ENCODE measurements at regions not wholly inside any gene's neighbourhood (a gene's known extent, or its start where the extent isn't known, plus 50 kb on each side); places are given as distances from the start of the nearest gene placed in this dataset.
"Not testable (repeated sequence)": the region's sequence is repeated elsewhere in the genome, so short reads cannot be mapped to it uniquely, and the experiment has no call there.

GRCh38 chr1:234768171-234768568 is 158.2 kb upstream of the IRF2BP2 start:
- DNase-seq: no peak

GRCh38 chr1:234765672-234766071 is 155.7 kb upstream of the IRF2BP2 start:
- no peak for DNase-seq

GRCh38 chr1:234765181-234765580 is 155.2 kb upstream of the IRF2BP2 start:
- DNase-seq: no peak

DNA sequence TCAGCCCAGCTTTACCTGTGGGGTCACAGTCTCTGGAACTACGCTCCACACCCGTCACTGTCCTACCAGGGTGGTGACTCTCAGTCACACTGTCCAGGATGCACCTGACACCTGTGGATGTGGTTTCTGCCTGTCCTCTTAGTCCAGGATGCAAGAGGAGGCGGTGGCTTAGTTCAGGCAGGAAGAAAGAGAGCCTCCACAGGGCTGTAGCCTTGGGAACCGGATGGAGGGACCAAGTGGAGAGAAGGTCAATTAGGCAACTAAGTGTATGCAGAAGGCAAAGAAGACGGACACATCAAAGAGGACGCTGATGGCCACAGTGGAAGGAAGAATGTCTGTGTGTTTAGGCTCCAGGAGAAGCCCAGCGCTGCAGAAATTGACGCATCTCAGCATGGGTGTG is 153.9 kb upstream of the IRF2BP2 start:
- no peak for DNase-seq

DNA sequence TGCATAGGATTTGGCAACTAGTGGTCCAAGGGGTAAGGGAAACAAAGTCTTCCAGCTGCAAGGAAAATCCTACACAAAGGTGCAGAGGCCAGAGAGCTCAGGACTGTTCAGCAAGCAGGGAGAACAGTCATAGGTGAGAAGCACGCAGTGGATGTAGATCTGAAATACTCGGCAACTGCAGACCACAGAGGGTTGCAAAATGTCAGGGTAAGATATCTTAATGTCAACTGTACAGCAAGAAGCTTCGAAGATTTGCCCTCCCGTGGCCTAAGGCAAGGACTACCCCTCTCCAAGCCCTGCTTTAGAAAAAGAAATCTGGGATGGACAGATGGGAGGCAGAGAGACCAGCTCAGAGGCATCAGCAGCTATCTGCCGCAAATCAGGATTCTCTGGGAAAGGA is 153.4 kb upstream of the IRF2BP2 start:
- no peak for DNase-seq

DNA sequence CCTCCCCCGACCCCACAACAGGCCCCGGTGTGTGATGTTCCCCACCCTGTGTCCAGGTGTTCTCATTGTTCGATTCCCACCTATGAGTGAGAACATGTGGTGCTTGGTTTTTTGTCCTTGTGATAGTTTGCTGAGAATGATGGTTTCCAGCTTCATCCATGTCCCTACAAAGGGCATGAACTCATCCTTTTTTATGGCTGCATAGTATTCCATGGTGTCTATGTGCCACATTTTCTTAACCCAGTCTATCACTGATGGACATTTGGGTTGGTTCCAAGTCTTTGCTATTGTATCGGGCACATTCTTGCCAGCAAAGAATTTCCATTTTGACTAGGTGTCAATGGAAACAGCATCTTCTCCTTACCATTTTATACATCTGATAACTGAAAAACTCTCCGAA is 152.1 kb upstream of the IRF2BP2 start:
- not testable (repeated sequence) for DNase-seq

DNA sequence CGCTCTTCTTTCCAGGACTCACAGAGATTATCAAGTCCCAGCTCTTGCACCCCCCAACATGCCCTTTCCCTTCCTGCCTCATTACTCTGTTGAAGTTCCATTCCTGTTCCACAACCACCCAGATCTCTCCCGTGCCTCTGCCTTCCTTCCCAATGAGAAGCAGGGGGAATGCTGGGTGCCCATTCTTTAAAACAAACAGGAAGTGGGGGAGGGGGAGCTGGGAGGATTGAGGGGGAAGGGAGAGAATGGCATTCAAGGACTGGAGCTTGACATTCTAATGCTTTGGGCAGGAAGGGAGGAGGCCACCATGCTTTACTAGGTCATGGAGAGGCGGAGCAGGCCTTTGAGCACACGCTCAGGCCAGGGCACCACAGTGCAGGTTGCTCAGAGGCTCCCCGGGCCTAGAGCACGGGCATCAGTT is 150.3 kb upstream of the IRF2BP2 start:
- DNase-seq: no peak

- no peak for DNase-seq
Measured at GRCh38 chr1:234759888-234760287, 149.9 kb upstream of the IRF2BP2 start.

GRCh38 chr1:234758851-234759250 is 148.9 kb upstream of the IRF2BP2 start:
- DNase-seq: no peak

DNA sequence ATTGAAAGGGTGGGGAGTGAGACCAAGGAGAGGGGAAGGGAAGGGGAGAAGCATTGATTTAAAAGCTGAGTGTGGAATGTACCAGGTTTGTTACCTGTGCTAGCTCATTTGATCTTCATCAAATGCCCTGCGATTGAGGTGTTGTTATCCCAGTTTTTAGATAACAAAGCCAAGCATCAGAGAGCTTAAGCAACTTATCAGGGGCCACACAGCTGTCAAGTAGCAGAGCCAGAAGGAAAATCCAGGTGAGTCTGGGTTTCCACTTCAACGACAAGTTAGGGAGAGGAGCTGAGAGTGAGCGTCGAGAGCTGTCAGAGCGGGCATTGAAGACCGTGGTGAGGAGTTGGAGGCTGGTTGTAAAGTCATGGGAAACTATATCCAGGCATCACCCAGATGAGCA is 146.9 kb upstream of the IRF2BP2 start:
- DNase-seq: no peak

DNA sequence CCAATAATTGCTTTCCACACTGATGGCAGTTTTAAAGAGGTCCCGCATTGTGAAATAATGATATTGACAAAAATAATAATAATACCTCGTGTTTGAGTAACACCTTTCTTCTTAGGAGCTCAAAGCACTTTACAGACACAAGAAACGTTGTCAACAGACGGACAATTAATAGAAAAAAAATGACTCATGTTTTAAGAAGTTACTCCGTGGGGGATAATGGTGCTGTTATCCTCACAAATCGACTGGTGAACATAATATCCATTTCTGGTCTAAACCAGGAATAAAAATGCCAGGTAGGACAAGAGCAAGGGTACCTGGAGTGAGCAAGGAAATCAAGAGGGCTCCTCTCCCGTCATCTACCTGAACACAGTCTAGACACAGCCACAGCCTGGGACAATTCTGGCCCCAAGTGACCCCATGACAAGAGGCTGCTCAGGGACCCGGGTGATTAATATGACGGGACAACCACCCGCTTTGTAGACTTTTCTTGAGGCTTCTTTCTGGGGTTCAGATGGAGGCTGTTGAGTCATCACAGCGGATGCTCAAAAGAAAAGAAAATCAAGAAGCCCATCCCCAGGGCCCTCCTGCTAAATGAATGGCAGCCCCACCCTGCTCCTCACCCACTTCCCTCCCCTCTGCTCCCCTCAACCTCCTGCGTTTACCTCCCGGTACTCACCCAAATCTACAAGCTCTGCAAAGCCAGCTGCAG is 146.2 kb upstream of the IRF2BP2 start:
- DNase-seq: no peak

DNA sequence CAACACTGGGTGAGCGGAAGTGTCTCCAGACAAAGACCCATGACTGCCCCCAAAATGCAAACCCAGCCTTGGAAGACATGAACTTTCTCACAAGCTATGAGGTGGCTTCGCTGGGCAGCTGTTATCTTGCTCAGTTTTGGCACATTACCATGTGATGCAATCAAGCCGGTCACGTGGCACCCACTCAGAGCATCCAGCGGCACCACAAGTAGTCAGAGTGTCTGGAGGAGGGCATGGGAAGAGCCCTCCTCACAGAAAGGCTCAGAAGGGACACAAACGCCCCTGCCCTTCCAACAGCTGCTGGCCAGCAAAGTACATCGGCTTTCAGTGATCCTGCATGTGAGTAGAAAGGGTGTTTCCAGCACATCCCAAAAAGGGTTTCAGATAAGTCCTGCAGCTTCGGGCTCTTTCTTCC is 145.5 kb upstream of the IRF2BP2 start:
- peak in 2 of 3 donors; percentile 57 to 61 for DNase-seq

GRCh38 chr1:234753979-234754378 is 144.0 kb upstream of the IRF2BP2 start:
- no peak for DNase-seq

- no peak for DNase-seq
Measured at GRCh38 chr1:234752927-234753326, 142.9 kb upstream of the IRF2BP2 start.

- DNase-seq: no peak
Measured at GRCh38 chr1:234751678-234752077, 141.7 kb upstream of the IRF2BP2 start.

DNA sequence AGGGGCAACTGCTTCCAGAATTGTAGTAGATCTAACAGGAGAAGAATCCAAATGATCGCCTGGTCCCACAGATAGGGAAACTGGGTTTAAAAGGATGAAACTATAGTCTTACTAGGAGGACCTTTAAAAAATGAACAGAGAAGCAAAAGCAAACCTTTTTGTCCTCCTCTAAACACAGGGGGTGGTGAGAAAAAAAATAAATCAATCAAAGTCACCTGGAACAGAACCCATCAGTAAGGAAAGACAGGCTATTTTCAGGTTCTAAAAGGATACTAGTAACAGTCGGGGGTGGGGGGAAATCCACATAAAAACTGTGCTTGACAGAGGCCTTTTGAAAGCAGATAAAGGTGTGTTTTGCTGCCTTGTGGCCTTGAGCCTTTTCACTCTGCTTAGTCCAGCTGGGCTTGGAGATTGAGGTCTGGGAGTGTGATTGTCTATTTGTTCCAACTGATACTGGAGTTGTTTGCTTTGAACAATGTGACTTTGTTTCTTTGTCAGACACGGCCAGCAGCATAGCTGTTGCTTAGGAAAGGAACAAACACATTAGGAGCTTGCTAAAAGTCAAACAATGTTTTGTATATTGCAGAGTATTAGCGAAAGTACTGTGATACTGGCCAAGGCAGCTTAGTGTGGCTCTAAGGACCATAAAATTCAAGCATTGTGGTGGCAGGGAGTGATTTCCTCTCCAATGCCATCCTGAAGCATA is 141.1 kb upstream of the IRF2BP2 start:
- DNase-seq: no peak

GRCh38 chr1:234748713-234749112 is 138.7 kb upstream of the IRF2BP2 start:
- no peak for DNase-seq

DNA sequence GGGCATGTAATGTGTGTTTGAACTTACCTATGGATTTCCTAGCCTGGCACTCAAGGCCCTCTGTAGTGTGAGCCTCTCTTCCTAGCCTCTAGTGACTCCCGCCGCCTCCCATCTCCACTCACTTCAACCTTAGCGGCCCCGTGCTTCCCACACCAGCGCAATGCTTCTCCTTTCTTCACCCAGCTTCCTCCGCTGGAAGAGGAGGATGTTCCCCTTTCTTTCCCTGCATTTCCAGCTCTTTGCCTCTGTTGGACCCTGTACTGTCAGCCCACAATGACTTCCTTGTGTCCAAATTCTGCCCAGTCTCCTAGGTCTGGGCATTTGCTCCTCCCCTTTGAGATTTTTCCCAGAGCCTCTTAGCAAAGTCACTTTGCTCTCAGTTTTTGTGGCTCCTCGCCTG is 138.1 kb upstream of the IRF2BP2 start:
- no peak for DNase-seq

DNA sequence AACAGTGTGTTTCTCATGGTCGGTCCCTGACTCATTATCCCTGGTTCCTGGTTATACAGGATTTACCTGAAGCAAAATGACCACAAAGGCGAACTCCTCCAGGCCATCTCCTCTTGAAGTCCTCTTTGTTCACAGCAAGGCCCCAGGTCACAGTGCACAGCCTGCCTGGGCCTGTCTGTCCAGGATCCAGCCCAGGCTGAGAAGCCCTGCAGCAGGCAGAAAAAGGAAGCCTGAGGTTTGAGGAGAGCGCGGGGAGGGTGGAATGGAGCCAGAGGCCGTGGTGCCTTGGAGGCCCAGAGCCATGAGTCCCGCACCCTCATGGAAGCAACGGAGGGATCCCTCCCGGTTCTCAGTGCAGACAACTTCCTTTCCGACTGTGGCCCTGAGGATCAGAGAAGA is 136.8 kb upstream of the IRF2BP2 start:
- no peak for DNase-seq

GRCh38 chr1:234745844-234746797 is 136.1 kb upstream of the IRF2BP2 start:
- DNase-seq: no peak

DNA sequence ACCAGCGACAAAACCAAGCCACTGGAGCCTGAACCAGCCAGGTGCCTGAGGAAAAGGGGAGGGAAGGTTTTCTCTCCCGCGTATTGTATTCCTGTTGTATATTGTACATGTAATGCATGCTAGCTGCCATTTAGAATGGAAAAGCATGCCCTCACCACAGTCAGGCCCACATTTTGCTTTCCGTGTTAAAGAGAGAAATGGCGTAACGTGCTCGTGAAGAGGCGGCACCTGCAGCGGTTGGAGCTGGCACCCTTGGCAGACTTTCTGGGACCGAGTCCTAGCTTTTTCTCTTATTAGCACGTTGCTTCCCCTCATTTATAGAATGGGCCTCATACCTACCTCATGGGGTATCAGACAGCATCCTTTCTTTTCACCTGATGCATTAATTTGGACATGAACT is 135.3 kb upstream of the IRF2BP2 start:
- DNase-seq: no peak
